ENCODE measurements at regions not wholly inside any gene's neighbourhood (a gene's known extent, or its start where the extent isn't known, plus 50 kb on each side); places are given as distances from the start of the nearest gene placed in this dataset.

GRCh38 chr7:4436361-4436895 lies 245.7 kb upstream of the FOXK1 start (continued):
- TF ChIP-seq, protein P1, sequence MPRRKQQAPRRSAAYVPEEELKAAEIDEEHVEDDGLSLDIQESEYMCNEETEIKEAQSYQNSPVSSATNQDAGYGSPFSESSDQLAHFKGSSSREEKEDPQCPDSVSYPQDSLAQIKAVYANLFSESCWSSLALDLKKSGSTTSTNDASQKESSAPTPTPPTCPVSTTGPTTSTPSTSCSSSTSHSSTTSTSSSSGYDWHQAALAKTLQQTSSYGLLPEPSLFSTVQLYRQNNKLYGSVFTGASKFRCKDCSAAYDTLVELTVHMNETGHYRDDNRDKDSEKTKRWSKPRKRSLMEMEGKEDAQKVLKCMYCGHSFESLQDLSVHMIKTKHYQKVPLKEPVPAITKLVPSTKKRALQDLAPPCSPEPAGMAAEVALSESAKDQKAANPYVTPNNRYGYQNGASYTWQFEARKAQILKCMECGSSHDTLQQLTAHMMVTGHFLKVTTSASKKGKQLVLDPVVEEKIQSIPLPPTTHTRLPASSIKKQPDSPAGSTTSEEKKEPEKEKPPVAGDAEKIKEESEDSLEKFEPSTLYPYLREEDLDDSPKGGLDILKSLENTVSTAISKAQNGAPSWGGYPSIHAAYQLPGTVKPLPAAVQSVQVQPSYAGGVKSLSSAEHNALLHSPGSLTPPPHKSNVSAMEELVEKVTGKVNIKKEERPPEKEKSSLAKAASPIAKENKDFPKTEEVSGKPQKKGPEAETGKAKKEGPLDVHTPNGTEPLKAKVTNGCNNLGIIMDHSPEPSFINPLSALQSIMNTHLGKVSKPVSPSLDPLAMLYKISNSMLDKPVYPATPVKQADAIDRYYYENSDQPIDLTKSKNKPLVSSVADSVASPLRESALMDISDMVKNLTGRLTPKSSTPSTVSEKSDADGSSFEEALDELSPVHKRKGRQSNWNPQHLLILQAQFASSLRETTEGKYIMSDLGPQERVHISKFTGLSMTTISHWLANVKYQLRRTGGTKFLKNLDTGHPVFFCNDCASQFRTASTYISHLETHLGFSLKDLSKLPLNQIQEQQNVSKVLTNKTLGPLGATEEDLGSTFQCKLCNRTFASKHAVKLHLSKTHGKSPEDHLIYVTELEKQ (CRISPR knock-in tag; IDR thresholded peaks at IDR 0.05) = no peak
- no peak for TF ChIP-seq NR3C1 (CRISPR knock-in tag; IDR thresholded peaks at IDR 0.05)
- TF ChIP-seq SPI1 (IDR thresholded peaks at IDR 0.05; ENCODE audit: borderline replicate concordance, low read depth, low read length) = no peak
- TF ChIP-seq USF1 (CRISPR knock-in tag; IDR thresholded peaks at IDR 0.05) = no peak
- TF ChIP-seq, protein P2, sequence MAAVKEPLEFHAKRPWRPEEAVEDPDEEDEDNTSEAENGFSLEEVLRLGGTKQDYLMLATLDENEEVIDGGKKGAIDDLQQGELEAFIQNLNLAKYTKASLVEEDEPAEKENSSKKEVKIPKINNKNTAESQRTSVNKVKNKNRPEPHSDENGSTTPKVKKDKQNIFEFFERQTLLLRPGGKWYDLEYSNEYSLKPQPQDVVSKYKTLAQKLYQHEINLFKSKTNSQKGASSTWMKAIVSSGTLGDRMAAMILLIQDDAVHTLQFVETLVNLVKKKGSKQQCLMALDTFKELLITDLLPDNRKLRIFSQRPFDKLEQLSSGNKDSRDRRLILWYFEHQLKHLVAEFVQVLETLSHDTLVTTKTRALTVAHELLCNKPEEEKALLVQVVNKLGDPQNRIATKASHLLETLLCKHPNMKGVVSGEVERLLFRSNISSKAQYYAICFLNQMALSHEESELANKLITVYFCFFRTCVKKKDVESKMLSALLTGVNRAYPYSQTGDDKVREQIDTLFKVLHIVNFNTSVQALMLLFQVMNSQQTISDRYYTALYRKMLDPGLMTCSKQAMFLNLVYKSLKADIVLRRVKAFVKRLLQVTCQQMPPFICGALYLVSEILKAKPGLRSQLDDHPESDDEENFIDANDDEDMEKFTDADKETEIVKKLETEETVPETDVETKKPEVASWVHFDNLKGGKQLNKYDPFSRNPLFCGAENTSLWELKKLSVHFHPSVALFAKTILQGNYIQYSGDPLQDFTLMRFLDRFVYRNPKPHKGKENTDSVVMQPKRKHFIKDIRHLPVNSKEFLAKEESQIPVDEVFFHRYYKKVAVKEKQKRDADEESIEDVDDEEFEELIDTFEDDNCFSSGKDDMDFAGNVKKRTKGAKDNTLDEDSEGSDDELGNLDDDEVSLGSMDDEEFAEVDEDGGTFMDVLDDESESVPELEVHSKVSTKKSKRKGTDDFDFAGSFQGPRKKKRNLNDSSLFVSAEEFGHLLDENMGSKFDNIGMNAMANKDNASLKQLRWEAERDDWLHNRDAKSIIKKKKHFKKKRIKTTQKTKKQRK (IDR thresholded peaks at IDR 0.05; ENCODE audit: borderline replicate concordance, low read depth, low read length) = no peak
- TF ChIP-seq, protein P3, sequence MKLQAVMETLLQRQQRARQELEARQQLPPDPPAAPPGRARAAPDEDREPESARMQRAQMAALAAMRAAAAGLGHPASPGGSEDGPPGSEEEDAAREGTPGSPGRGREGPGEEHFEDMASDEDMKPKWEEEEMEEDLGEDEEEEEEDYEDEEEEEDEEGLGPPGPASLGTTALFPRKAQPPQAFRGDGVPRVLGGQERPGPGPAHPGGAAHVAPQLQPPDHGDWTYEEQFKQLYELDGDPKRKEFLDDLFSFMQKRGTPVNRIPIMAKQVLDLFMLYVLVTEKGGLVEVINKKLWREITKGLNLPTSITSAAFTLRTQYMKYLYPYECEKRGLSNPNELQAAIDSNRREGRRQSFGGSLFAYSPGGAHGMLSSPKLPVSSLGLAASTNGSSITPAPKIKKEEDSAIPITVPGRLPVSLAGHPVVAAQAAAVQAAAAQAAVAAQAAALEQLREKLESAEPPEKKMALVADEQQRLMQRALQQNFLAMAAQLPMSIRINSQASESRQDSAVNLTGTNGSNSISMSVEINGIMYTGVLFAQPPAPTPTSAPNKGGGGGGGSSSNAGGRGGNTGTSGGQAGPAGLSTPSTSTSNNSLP (IDR thresholded peaks at IDR 0.05; ENCODE audit: borderline replicate concordance, low read depth, low read length) = no peak
- TF ChIP-seq ZNF395 (CRISPR knock-in tag; IDR thresholded peaks at IDR 0.05) = no peak
- TF ChIP-seq ELK1 (CRISPR knock-in tag; IDR thresholded peaks at IDR 0.05) = no peak
- TF ChIP-seq PML (IDR thresholded peaks at IDR 0.05; ENCODE audit: low read length) = no peak
- no peak for TF ChIP-seq DACH1 (IDR thresholded peaks at IDR 0.05; ENCODE audit: partially characterized antibody)
- TF ChIP-seq ZNF77 (CRISPR knock-in tag; IDR thresholded peaks at IDR 0.05) = no peak
- TF ChIP-seq, protein P4, sequence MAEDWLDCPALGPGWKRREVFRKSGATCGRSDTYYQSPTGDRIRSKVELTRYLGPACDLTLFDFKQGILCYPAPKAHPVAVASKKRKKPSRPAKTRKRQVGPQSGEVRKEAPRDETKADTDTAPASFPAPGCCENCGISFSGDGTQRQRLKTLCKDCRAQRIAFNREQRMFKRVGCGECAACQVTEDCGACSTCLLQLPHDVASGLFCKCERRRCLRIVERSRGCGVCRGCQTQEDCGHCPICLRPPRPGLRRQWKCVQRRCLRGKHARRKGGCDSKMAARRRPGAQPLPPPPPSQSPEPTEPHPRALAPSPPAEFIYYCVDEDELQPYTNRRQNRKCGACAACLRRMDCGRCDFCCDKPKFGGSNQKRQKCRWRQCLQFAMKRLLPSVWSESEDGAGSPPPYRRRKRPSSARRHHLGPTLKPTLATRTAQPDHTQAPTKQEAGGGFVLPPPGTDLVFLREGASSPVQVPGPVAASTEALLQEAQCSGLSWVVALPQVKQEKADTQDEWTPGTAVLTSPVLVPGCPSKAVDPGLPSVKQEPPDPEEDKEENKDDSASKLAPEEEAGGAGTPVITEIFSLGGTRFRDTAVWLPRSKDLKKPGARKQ (CRISPR knock-in tag; IDR thresholded peaks at IDR 0.05) = no peak

Data from K562 (cell line).